ELF-1 (cell line): ENCODE measurements at regions not wholly inside any gene's neighbourhood (a gene's known extent, or its start where the extent isn't known, plus 50 kb on each side); places are given as distances from the start of the nearest gene placed in this dataset.
A peak's percentile ranks its signal among the peaks of the same experiment; 100 is the strongest.
"Not testable (repeated sequence)": the region's sequence is repeated elsewhere in the genome, so short reads cannot be mapped to it uniquely, and the experiment has no call there.

Experiments
- DNase-seq: peaks from one replicate; pipeline ENCODE4 v3.0.0-alpha.2; 2016; ENCODE audit warnings: low read depth, low spot score

DNA sequence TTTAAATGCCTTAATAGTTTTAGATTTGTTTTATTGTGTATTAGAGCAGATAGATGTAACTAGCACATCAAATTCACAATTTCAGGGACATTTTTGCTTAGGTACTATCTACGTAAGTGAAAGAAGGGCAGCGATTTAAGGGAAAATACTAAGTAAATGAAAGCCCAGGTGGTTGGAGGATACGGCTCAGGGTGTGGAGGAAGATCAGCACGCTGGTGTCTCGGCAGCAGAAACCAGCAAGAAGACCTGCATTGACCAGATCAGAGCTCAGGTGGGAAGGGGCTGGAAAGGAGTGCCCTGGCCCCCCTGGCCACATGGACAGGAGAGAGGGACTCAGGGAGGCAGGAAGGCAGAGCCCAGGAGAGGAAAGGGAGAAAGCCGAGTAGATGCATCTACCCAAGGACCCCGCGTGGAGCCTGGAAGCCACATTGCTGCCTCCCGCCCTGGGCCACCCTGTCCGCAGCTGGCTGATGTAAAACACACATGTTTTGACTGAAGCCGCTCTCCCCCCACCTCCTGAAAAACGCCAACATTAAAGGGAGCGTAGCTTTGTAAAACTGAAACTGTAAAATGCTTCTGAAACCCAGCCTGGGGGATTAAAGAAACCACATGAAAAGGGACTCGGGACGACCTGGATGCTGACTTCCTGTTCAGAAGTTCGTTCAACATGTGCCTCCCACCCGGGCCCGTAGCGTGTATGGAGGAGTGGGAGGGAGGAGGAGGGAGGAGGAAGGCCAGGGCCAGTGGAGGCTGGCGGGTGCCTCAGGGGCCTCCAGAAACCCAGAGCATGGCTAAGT is 72.6 kb upstream of the TARDBP start:
- no peak for DNase-seq

DNA sequence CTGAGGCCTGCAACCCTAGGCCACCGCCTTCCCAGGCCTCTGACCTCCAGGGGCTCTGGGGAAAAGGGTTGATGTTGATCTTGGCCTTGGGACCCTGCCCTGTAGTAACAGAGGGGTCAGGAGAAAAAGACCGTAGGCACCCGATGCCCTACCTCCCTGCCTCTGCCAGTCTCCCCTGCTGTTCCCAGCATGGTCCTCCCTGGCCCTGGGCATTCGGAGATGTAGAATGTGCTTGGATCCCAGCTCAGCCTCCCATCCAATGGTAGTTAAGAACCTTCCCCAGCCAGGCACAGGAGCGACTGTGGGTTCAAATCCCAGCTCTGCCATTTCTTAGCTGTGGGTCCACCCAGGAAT is 72.0 kb upstream of the TARDBP start:
- no peak for DNase-seq

DNA sequence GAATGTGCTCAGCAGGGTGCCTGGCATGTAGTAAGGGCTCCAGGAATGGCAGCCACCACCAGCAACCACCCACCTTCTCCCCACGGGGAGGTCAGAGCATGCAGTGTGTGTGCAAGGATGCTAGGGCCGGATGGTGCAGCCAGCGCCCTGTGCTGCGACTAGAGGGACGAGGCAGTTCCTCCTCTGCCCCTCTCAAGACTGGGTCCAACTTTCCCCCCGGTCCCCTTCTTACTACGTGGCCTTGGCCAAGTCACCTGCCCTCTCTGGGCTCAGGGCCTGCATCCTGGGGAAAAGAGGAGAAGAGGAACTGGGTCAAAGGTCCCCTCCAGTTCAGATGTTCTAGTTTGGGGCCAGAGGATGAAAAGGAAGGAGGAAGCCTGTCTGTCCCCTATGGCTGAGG is 71.6 kb upstream of the TARDBP start:
- no peak for DNase-seq

DNA sequence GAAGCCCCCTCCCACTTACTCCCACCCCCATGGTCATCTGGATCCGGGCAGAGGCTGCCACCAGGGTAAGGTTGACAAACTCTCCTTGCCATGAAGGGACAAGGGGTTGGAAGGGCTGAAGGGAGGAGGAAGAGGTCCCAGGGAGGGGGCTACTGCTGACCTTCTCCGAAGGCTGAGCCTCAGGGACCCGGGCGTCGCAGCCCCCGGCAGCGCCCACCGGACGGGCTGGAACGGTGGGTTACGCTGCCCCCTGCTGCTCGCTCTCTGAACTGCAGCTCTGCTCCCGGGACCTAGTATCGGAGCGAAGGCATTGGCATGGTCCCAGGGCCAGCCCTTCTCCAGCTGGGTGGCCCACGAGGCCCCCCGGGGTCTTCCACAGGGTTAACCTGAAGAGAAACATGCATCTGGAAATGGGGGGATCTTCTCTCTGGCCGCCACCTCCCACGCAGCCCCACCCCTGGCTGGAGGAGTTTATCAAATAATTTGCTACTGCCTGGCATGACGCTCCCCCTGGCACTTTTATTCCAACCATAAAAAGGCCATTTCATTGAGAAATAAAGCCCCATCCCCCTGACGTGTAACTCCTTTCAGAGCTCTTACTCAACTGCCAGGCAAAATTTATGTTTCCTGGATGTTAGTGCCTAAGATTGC is 70.4 kb upstream of the TARDBP start:
- DNase-seq, result peak; percentile 80

DNA sequence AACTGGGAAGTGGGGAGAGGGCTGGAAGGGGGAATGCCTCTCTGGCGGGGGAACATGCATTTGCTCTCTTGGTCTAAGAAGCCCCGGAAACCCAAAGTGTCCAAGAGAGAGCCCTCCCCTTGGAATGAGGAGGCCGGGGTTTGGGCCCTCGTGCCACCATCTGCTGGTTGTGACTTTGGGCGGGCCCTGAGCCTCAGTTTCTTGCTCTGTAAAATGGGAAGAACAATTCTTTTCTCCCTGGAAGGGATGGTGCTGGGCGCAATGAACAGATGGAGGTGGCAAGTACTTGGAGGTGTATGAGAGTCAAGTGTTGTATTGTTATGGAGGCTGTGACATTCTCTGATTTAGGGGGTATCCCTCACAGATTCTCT is 69.9 kb upstream of the TARDBP start:
- no peak for DNase-seq

DNA sequence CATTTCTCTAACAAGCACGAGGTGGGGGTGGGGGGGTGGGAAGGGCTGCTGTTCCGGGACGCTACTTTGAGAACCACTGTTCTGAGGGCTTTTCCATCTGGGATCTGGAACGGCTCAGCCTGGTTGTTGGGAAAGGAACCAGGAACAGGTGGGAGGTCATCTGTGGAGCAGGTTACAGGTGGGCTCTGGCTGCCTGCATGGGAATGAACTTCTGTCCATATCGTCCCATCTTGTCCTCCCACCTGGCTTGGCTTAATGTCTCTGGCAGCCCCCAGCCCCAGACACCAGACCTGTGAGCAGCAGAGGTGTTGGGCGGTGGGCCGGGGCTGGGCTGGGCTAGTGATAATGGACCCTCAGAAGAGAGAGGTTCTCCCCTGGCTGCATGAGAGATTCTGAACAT is 69.4 kb upstream of the TARDBP start:
- DNase-seq, result no peak

DNA sequence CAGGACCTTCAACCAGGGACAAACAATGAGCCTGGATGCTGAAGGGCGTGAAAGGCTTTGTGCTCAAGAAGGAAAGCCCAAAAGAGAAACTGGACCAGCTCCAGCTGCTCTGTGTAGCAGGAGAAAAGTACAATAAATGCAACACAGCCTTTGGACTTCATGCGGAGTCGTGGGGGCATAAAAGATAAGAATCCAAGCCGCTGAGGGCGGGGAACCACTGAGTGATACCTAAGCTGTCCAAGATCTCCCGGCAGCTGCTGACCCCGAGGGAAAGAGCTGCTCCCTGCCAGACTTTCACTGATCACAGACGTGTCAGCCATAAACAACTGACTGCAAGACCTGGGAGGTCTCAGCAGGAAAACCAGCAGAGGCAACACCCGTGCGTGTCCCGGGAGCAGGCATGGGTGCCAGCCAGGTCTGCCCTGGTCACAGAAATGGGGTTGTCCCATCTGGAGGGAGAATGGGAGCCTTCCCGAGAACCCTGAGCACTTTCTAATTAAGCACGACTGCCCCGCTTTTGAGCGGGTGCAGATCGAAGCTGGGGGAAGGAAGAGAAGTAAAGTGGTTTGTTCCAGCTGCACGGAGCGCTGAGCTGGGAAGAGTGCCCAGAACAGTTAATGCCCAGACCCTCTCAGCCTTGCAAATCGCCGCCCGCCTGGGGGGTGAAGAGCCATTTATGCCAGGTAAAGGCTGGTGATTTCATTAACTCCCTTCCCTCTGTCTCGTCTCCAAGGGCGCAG is 68.3 kb upstream of the TARDBP start:
- DNase-seq, result peak; percentile 57

DNA sequence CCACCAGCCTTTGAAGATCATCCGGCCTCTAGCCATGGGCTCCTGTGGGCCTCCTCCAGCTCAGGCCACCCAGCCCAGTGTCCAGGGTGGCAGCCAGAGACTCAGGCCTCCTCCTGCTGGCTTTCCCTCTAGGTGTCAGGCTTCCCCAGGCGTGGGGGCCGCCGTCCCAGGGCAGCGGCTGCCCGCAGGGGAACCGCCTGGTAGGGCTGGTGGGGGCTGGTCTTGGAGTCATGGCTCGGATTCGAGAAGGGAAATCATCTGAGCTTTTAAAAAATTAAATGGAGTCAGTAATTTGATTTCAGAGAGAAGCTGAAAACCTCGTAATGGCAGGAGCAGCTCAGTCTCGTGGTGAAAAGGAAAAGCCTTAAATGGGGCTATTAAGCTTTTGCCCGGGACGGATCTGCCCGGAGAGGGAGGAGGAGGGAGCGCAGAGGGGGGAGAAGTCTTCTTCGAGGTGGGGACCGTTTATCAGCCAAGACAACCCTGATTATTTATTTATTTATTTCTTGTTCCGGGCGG is 66.4 kb upstream of the TARDBP start:
- peak; percentile 40 for DNase-seq

DNA sequence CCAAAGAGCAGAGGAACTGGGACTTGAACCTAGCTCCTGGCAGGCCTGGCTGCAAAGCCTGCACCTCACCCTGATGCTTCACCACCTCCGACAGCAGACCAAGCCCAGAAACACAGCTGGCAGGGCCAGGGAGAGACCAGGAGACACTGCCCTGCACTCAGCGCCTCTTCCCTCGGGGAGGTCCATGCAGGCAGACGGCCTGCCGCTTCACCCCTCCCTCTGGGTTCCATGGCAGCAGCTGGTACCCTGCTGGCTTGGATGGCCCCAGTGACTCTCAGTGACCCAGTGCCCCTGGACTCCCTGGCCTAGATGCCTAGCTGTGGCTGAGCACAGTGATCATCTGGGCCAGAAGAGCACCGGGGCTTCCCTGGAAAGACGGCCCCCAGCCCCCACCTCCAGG is 65.3 kb upstream of the TARDBP start:
- DNase-seq, result no peak

DNA sequence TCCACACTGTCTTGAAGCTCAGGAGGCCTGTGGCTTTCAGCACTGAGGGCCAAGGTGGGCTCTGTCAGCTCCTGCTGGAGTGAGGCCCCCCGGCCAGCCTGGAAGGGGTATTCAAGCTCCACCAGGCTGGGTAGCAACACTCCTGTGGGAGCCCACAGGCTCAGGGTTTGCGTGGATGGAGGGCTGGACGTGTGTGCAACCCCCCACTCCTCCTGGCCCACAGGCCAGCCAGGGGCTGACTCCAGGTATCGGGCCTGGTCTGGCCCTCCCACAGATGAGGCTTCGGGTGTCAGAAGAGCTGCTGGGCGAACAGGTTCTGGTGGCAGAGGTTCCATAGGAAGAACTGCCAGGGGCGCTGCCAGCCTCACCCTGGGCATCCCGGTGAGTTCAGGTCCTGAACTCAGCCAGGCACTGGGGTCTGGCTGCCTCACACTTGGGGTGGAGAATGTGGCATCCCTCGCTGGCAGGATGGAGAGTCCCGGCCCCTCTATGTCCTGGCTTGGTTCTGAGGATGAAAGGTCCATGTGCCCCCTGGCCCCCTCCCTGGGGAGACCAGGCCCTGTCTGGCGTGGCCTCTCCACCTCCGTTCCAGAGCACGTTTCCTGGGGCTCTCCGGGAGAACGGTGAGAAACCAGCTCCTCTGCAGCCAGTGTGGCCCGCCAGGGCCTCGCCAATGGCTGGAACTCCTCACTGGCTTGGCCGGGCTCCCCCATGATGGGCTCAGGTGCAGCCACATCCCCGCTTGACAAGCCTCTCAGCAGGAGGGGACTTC is 64.6 kb upstream of the TARDBP start:
- no peak for DNase-seq

DNA sequence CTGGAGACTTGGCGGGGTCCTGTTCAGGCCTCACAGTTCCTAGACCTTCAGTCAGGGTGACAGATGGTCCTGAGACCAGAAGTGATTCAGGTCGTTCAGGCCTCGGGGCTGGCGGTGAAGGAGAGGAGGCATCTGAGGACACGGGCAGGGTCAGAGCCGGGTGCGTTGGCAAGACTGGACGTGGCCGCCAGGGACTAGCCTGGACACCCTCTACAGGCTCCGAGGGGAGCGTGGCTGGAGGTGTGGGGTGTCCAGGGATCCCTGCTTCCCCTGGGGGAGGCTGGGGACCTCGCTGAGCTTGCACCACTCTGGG is 64.0 kb upstream of the TARDBP start:
- no peak for DNase-seq

DNA sequence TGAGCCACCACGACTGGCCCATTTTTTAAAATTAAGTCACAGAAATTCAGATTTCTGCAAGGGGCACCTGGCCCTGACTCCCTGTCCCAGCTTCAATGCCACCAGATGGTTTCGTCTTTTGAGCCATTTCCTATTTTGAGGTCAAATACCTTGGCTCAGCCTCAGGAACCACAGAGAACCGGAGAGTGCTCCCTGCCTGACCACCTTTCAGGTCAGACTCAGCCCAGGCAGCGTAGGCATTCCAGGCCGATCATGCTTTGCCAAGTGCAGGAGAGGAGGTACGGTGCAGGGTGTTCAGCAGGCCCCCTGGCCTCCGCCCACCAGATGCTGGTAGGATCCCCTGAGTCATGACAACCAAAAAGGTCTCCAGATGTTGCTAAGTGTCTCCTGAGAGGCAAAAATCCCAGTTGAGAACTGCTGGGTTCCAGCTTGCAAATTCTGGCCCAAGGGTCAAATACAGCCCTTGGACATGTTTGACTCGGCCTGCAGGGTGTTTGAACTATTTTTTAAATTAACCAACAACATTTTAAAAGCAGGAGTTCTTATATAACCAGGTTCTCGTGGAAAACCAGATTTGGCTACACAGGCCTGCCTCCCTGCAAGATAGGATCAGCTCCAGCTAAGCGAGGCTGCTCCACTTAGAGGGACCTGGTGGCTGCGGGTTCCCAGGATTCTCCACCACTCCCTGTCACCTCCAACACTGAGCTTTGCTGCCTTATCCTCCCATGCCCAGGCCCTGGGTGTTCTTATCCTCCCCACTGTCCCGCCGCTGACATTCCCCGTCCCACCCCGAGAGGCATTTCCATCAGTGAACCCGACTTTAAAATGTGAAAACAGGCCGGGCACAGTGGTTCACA is 61.9 kb upstream of the TARDBP start:
- no peak for DNase-seq

DNA sequence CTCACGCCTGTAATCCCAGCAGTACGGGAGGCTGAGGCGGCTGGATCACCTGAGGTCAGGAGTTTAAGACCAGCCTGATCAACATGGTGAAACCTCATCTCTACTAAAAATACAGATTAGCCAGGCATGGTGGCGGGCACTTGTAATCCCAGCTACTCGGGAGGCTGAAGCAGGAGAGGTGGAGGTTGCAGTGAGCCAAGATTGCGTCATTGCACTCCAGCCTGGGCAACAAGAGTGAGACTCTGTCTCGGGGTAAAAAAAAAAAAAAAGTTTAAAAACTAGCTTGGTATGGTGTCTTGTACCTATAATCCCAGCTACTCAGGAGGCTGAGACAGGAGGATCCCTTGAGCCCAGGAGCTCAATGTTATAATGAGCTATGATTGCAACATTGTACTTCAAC is 61.2 kb upstream of the TARDBP start:
- not testable (repeated sequence) for DNase-seq

DNA sequence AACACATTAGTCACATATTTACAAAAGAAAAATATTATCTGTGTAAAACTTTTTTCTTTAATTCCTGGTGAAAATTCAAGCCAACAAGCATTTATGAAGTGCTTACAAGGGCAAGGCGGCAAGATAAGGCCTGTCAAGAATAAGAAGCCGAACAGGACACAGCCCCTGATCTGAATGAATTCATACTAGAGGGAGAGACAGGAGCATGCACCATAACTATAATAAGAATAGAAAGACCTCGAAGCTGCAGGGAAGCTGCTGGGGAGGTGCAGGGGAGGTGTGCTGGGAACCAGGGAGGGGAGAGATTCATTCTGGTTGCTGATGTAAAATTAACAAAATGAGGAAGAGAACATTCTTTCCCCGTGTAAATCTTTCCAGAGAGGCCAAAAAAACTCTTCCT is 60.5 kb upstream of the TARDBP start:
- no peak for DNase-seq

DNA sequence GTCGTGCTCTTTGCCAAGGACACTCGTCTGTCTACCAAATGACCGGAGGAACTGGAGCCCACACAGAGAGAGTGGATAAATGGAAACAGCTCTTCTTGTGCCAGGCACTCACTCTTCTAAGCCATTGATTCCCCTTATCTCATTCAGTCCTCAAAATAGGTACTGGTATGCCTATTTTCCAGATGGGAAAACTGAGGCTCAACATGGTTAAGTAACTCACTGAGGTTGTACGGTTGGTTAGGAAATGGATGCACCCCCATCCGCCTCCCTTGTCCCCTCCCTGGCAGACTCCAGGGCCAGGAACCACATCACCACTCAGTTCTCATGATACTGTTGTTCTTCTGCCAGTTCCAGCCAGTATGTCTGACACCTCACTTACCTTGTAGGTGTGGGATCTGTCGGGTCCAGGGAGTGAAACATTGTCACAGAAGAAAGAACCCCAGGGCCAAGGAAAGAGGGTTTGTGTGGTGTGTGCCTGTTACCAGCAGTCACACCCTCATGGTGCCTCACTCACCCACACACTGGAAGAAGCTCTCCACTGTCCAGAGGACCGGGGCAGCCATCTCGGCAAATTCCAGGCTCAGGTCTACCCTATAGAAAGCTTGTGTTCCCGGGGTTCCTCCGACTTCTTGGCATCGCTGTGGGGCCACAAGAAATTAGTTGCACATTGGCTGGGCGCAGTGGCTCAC is 58.8 kb upstream of the TARDBP start:
- DNase-seq, result no peak

DNA sequence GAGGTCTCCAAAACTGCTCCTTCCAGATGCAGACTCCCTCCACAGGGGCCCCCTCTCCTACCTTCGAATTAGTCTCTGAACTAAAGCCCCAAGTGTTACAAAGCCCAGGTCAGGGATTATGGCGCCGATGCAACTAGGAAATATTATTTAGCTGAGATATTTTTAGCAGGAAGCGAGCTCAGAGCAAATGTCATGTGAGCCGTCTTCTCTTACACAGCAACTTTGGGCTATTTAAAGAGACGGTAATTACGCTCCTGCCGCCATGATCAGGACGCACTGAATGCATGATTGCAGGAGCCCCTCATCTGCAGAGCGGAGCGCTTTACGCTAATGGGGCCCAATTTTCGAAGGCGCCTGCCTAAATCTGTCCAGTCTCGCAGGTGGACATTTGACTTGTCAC is 55.3 kb upstream of the TARDBP start:
- DNase-seq, result no peak

DNA sequence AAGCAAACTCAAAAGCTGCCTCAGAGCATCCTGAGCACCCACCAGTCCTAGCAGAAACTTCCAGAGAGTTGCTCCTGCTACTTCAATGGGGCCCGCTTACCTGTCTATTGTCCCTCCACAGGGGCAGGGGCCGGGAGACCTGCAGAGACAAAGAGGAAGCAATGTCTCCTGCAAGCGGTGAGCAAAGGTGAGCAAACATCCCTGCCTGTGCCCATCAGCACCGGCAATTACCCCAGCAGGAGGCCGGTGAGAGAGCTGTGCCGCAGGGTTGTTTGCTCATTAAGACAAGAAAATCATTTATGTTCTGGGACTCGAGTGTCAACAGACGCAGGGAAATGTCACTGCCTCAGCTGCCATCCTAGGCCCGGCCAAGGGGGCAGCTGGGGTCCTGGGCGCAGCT is 53.8 kb upstream of the TARDBP start:
- peak; percentile 75 for DNase-seq

DNA sequence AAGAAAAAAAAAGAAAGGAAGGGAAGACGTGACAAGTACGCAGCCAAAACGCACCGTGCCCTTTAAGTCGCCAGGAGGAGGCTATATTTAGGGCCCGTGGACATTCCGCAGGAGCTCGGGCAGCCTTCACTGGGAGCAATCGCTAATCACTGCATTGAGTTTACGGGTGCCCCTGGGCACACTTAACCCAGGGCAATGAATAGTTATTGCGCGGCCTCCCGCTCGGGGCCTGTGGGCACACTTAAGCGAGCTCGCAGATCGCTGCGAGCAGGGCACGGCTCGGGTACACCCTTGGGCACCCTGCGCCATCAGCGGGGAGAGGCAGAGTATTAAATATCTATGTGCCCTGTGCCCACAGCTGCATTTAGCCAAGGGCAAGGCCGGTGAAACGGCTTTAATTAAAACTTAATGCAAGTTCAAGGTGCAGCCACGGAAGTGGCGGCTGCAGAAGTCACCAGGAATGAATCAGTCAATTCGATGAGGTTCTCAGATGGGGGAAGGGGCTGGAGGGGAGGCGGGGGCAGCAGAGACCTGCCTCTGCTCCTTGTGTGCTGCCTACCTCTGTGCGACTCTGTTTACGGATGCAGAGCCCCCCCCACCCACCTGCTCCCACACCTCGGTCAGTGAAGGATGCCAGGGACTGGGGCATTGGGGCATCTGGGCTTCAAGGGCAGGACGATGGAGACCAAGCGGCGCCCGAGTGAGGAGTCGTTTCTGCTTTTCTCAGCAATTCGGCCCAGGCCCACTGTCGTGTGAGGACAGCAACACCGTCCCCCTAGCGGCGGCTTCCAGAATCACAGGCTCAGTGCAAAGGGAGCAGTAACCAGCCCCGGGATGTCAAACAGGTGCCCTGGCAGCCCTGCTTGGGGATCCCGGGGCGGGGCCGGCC is 51.8 kb upstream of the TARDBP start:
- peak; percentile 89 for DNase-seq

DNA sequence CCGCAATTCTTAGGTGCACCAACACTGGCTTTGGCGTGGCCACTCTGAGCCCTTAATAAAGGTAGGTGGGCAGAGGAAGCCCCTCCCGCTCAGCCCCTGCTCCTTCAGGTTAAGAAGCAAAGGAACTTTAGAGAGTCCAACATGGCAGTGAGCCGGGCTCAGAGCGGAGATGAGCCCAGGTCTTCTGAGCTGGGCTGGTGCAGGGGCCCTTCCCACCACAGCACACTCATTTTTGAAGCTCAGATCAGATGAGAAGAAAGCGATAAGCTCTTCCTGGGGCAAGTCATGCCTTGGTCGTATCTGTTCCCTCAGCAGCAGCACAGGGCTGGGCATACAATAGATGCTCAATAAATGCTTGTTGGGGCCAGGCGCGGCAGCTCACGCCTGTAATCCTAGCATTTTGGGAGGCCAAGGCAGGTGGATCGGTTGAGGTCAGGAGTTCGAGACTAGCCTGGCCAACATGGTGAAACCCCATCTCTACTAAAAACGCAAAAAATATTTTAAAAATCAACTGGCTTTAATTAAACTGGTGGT is 51.1 kb upstream of the TARDBP start:
- DNase-seq, result no peak
